SK-N-SH treated with all-trans-retinoic acid at 6 μM for 48 hours (cell line): ENCODE measurements at regions not wholly inside any gene's neighbourhood (a gene's known extent, or its start where the extent isn't known, plus 50 kb on each side); places are given as distances from the start of the nearest gene placed in this dataset.

Experiments
- ATAC-seq: fragments of 200-7000 bp; cut with Tn5 transposase; 3 replicates; pipeline ENCODE4 v1.9.1; 2020; ENCODE audit warnings: mild to moderate bottlenecking, moderate library complexity
- ARNTL ChIP-seq: fragments of 450-650 bp; formaldehyde crosslinking; IDR thresholded peaks from 2 replicates; pipeline ENCODE4 v1.5.0; 2020; ENCODE audit warnings: low read depth, mild to moderate bottlenecking, moderate library complexity, borderline replicate concordance
- CREB5 ChIP-seq: fragments of 250-450 bp; sonication (Bioruptor Pico); IDR thresholded peaks from 2 replicates; pipeline ENCODE4 v1.5.1; 2020; ENCODE audit warnings: low read depth, mild to moderate bottlenecking, moderate library complexity
- CSDC2 ChIP-seq: fragments of 250-450 bp; sonication (Bioruptor Pico); IDR thresholded peaks from 2 replicates; pipeline ENCODE4 v1.5.0; 2020; ENCODE audit warnings: mild to moderate bottlenecking, moderate library complexity
- CSRNP3 ChIP-seq: fragments of 250-450 bp; sonication (Bioruptor Pico); IDR thresholded peaks from 2 replicates; pipeline ENCODE4 v1.5.1; 2021; ENCODE audit warnings: mild to moderate bottlenecking, moderate library complexity
- ISL1 ChIP-seq: fragments of 250-450 bp; sonication (Bioruptor Pico); IDR thresholded peaks from 2 replicates; pipeline ENCODE4 v2.1.2; 2022; ENCODE audit warnings: mild to moderate bottlenecking, moderate library complexity
- OSR1 ChIP-seq: fragments of 250-450 bp; sonication (Bioruptor Pico); IDR thresholded peaks from 2 replicates; pipeline ENCODE4 v1.8.0; 2022; ENCODE audit warnings: moderate library complexity, mild to moderate bottlenecking, inconsistent platforms
- PATZ1 ChIP-seq: fragments of 250-450 bp; sonication (Bioruptor Pico); IDR thresholded peaks from 2 replicates; pipeline ENCODE4 v1.8.0; 2020; ENCODE audit warnings: mild to moderate bottlenecking, moderate library complexity, borderline replicate concordance
- POU6F1 ChIP-seq: fragments of 250-450 bp; sonication (Bioruptor Pico); IDR thresholded peaks from 2 replicates; pipeline ENCODE4 v1.8.0; 2021; ENCODE audit warnings: low read depth, mild to moderate bottlenecking, moderate library complexity, borderline replicate concordance
- PPARA ChIP-seq: fragments of 250-450 bp; sonication (Bioruptor Pico); IDR thresholded peaks from 2 replicates; pipeline ENCODE4 v1.5.0; 2020; ENCODE audit warnings: mild to moderate bottlenecking, borderline replicate concordance
- TCF4 ChIP-seq: fragments of 250-450 bp; sonication (Bioruptor Pico); IDR thresholded peaks from 2 replicates; pipeline ENCODE4 v1.8.0; 2021; ENCODE audit warnings: mild to moderate bottlenecking, moderate library complexity, borderline replicate concordance
- TOX ChIP-seq: fragments of 250-450 bp; sonication (Bioruptor Pico); IDR thresholded peaks from 2 replicates; pipeline ENCODE4 v1.8.0; 2021; ENCODE audit warnings: mild to moderate bottlenecking, moderate library complexity, borderline replicate concordance
- TSHZ2 ChIP-seq: fragments of 250-450 bp; sonication (Bioruptor Pico); IDR thresholded peaks from 2 replicates; pipeline ENCODE4 v1.5.0; 2020; ENCODE audit warnings: mild to moderate bottlenecking, moderate library complexity
- ZFP3 ChIP-seq: fragments of 250-450 bp; sonication (Bioruptor Pico); IDR thresholded peaks from 2 replicates; pipeline ENCODE4 v1.5.0; 2020; ENCODE audit warnings: mild to moderate bottlenecking, moderate library complexity
- ZFP30 ChIP-seq: fragments of 450-650 bp; formaldehyde crosslinking; IDR thresholded peaks from 2 replicates; pipeline ENCODE4 v1.5.0; 2022; ENCODE audit warnings: mild to moderate bottlenecking, moderate library complexity
- ZNF565 ChIP-seq: fragments of 450-650 bp; formaldehyde crosslinking; conservative IDR thresholded peaks from 2 replicates; pipeline ENCODE4 v1.5.0; 2020; ENCODE audit warnings: low read depth, mild to moderate bottlenecking, moderate library complexity
- ZNF70 ChIP-seq: fragments of 450-650 bp; formaldehyde crosslinking; IDR thresholded peaks from 2 replicates; pipeline ENCODE4 v1.5.0; 2020; ENCODE audit warnings: mild to moderate bottlenecking, moderate library complexity
- ZNF8 ChIP-seq: fragments of 450-650 bp; formaldehyde crosslinking; IDR thresholded peaks from 2 replicates; pipeline ENCODE4 v1.5.0; 2020; ENCODE audit warnings: mild to moderate bottlenecking, moderate library complexity

- peak; percentile 51; the same call in 1 of the 3 replicates for ATAC-seq
- TF ChIP-seq PATZ1 (CRISPR knock-in tag) = no peak
- TF ChIP-seq CSDC2 (CRISPR knock-in tag) = no peak
- no peak for TF ChIP-seq TSHZ2 (CRISPR knock-in tag)
- no peak for TF ChIP-seq ZNF565 (CRISPR knock-in tag)
- no peak for TF ChIP-seq CSRNP3
- no peak for TF ChIP-seq CREB5 (CRISPR knock-in tag)
- TF ChIP-seq ZNF8 = no peak
- TF ChIP-seq OSR1 (CRISPR knock-in tag) = no peak
Measured at GRCh38 chr6:19549109-19549508, 288.1 kb upstream of the ID4 start.

- ATAC-seq = no peak
- no peak for TF ChIP-seq ZNF565 (CRISPR knock-in tag)
Measured at GRCh38 chr6:19550380-19550779, 286.8 kb upstream of the ID4 start.

- ATAC-seq = no peak
- TF ChIP-seq PPARA (CRISPR knock-in tag) (no peak), TCF4 (CRISPR knock-in tag) (no peak), ZNF8 (no peak), ISL1 (CRISPR knock-in tag) (no peak)
Measured at GRCh38 chr6:19551611-19552010, 285.6 kb upstream of the ID4 start.

- ATAC-seq = no peak
- TF ChIP-seq TOX (CRISPR knock-in tag) (no peak), PPARA (CRISPR knock-in tag) (no peak), ZFP30 (no peak), ZNF70 (CRISPR knock-in tag) (no peak), CSDC2 (CRISPR knock-in tag) (no peak), TCF4 (CRISPR knock-in tag) (no peak), ARNTL (CRISPR knock-in tag) (no peak), PATZ1 (CRISPR knock-in tag) (no peak), OSR1 (CRISPR knock-in tag) (no peak), ZFP3 (no peak), ZNF565 (CRISPR knock-in tag) (no peak), POU6F1 (no peak), CREB5 (CRISPR knock-in tag) (no peak)
- TF ChIP-seq, all 23 proteins: peak for 0
Measured at GRCh38 chr6:19552076-19552475, 285.1 kb upstream of the ID4 start.
